NCI-H446 (cell line): ENCODE measurements at regions not wholly inside any gene's neighbourhood (a gene's known extent, or its start where the extent isn't known, plus 50 kb on each side); places are given as distances from the start of the nearest gene placed in this dataset.
"Not testable (repeated sequence)": the region's sequence is repeated elsewhere in the genome, so short reads cannot be mapped to it uniquely, and the experiment has no call there.

ENCODE experiments used
- DNase-seq, 2 experiments: peaks; one replicate each; lab custom pipeline; 2025; lab: John Stamatoyannopoulos, UW

DNA sequence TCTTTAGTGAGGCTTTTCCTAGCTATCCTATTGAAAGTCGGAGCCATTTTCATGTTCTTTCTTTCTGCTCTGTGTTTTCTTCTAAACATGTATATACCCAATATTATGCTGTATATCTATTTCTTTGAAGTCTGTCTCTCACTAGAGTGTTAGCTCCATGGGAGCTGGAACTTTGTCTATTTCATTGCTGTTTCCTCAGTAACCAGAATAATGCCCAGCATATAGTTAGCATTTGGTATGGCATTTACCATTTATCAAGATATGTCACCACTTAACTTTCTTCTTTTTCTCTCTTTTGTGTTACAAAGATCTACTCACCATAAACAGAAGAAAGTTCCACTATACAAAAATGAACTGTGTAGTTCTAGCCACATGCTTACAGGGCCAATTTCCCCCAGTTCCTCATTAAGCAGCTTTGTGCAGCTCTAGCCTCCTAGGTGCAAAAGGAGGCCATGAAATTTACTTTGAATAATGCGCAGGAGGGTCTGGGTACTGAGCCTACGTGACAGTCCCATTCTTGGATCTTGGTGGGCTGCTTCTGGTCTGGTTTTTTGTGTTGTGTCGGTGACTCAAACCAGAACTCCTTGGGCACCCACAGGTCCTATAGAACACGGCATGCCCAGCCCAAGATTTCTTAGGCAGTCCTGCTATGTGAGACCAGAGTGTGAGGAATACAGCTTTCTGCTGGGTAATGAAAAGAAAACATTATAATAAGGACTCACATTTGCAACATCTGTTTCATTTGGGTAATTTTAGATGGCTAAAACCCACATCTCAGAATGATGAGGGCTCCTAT is 302.3 kb upstream of the IGFBP7 start:
- DNase-seq: no peak

DNA sequence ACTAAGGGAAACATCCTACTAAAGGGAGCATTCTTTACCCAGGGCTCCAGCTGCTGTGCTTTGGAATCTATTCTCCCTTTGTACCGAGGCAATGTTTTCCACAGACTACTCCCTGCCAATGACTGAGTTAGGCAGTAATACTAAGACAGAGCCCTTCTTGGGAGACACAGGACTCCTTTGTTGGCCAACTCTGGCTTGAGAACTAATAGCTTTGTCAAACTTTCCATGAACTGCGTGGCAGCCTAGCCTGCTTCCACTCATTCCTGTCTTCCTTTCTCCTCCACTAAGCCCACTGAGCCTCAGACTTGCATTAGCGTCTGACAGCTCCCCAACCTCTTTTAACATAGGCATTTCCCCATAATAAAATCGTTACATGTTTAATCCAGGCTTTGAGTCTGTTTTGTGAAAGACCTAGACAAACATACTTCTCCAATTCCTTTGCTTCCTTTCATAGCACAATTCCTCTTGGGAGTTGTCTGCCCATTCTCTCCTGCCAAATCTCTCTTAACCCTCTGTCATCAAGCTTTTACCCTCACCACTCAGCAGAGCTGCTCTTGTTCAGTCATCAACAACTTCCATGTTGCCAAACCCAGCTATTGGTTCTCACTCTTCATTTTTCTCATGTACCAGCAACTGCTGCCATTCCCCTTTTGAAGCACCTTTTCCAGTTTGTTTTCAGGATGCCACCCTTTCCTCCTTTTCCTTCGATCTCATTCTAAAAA is 300.3 kb upstream of the IGFBP7 start:
- DNase-seq: no peak

- no peak for DNase-seq
Measured at GRCh38 chr4:57405359-57405758, 295.2 kb upstream of the IGFBP7 start.

- no peak for DNase-seq
Measured at GRCh38 chr4:57404483-57404882, 294.3 kb upstream of the IGFBP7 start.

DNA sequence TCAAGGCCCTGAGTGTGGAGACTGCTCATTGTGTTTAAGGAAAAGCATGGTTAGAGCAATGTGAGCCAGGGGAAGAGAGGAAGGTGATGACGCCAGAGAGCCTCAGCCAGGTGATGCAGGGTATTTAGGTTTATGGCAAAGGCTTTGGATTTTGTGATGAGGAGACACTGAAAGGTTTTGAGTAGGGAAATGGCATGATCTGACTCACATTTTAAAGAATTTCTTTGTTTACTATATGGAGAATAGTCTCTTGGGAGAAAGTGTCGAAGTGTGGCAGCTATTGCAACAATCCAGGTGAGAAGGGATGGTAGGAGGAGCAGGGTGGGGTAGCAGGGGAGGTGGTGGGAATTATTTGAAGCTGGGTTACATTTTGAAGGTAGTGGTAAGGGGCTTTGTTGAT is 293.4 kb upstream of the IGFBP7 start:
- DNase-seq: no peak

GRCh38 chr4:57401586-57401985 is 291.4 kb upstream of the IGFBP7 start:
- no peak for DNase-seq

DNA sequence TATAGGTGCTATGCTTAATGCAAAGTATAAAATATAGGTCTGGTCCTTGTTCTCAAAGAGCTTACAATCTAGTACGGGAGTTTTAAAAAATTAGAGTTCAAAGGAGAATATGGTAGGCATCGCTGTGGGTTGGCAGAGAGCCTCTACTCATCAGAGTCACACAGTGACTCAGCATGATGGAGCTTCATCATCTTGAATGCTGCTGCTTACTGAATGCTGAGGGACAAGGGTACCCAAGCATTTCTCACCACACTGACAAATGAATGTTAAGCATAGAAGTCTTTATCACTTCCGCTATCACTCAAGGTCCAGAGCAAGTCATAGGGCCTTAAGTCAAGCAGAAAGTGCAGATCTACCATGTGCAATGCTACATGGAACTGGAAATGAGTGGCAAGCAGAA is 268.6 kb upstream of the IGFBP7 start:
- DNase-seq: no peak

DNA sequence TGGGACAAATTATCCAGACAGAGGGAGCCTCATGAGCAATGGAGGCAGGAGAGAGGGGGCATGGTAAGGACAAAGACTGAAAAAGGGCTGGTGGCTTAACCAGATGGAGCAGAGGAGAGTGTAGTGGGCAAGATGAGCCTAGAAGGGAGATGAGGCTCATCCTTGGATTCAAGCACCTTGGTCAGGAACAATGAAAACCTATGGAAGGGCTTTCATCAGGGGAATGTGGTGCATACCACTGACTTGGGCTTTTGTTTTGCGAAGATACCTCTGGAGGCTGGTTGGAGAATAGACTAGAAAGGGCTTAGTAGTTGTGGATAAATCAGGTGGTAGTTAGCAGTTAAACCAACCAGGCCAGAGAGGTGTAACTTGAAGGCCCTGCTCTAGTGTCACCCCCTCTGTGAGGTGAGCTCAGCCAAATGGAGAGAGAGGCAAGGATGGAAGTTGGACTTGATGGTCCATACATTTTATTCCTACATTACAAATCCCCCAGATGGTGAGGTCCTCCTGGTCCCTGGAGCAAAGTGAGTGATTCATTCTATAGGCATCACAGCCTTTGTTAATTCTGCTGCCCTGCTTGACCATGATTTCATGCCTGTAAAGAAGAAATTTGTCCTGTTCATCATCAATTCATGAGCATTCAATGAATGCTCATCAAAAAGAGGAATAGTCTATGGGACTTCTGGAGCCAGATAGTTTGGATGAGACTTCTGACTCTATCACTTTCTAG is 264.8 kb upstream of the IGFBP7 start:
- DNase-seq: no peak

GRCh38 chr4:57373991-57374390 is 263.8 kb upstream of the IGFBP7 start:
- DNase-seq: no peak

GRCh38 chr4:57371671-57372070 is 261.5 kb upstream of the IGFBP7 start:
- no peak for DNase-seq

DNA sequence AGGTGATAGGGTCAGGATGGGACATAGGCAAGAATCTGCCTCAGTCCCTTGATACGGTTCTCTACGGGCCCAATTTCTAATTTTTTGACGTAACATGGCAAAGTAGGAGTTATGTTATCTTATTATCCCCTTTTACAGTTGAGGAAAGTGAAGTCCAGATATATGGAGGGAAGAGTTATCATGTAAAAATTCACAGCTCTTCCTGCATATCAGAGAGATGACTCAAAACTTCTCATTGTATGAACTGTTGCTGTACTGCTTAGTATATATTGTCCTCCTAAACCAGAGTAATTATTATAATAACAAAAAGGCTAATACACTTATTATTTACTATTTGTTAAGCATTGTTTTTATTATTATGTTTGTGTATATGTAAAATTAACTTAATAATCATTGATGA is 260.5 kb upstream of the IGFBP7 start:
- DNase-seq: no peak

DNA sequence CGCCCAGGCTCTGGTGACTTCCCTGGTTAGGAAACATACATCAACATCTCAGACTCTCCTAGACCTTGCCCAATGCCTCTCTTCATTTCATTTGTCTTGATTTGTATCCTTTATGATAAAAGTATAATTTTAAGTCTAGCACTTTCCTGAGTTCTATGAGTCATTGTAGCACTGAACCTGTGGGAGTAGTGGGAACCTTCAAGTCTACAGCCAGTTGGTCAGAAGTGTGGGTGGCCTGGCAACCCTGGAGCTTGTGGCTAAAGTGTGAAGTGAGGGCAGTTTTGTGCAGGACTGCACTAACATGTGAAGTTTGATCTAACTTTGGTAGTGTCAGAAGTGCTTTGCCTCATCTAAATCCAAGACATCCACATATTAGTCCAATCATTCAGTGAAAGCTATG is 259.3 kb upstream of the IGFBP7 start:
- no peak for DNase-seq

DNA sequence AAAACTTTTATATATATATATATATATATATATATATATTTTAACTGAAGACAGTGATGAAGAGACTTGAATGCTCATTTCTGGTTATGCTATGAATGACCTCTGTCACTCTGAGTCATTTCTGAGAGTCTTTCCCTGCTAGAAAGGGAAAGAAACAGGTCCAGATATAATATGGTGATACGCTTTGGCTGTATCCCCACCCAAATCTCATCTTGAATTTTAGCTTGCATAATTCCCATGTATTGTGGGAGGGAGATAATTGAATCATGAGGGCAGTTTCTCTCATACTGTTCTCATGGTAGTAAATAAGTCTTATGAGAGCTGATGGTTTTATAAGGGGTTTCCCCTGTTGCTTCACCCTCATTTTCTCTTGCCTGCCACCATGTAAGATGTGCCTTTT is 254.1 kb upstream of the IGFBP7 start:
- DNase-seq: no peak

- no peak for DNase-seq
Measured at GRCh38 chr4:57363346-57363745, 253.2 kb upstream of the IGFBP7 start.

DNA sequence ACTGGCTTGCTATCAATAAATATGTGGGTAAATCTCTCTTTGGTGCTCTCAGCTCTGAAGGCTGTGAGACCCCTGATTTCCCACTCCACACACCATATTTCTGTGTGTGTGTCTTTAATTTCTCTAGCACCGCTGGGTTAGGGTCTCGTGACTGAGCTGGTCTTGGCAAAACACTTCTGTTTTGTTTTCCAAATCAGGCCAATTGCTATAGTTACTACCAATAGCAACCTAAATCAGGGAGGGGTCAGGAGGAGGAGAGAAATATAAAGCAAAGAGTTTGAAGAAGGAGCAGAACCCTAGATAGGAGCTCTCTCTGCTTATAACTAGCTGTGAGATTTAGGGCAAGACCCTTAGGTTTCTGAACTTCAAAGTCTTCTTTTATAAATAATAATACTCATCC is 250.5 kb upstream of the IGFBP7 start:
- DNase-seq: no peak

GRCh38 chr4:57355101-57355665 is 245.0 kb upstream of the IGFBP7 start:
- DNase-seq: no peak

GRCh38 chr4:57351731-57352130 is 241.5 kb upstream of the IGFBP7 start:
- DNase-seq: no peak

GRCh38 chr4:57344296-57344695 is 234.1 kb upstream of the IGFBP7 start:
- no peak for DNase-seq

GRCh38 chr4:57342411-57342810 is 232.2 kb upstream of the IGFBP7 start:
- DNase-seq: no peak

DNA sequence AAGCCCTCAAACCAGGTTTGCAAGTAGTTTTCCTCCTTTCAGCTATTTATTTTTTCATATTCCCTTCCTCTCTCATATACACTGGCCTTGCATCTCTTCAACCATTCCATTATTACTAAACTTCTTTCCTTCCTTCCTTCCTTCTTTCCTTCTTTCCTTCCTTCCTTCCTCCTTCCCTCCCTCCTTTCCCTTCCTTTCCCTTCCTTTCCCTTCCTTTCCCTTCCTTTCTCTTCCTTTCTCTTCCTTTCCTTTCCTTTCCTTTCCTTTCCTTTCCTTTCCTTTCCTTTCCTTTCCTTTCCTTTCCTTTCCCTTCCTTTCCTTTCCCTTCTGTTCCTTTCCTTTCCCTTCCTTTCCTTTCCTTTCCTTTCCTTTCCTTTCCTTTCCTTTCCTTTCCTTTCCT is 228.7 kb upstream of the IGFBP7 start:
- DNase-seq: not testable (repeated sequence)

DNA sequence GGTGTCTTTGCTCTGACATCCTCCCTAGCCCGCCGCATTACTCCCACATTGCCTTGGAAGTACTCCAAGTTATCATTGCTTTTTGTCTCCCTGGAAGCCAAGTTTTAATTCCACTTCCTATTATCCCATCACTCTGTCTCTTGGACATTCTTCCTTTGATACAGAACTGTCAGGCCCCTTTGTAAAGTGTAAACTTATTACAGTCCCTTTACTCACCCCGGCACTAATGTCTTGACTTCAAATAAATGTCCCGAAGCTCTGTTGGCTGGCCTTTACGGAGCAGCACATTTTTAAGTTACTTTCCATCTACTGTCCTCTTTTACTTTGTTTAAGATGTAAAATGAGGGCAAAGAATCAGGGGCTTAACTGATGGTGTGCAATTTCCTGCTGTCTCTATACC is 223.5 kb upstream of the IGFBP7 start:
- DNase-seq: no peak

- DNase-seq: no peak
Measured at GRCh38 chr4:57331959-57332358, 221.8 kb upstream of the IGFBP7 start.

- no peak for DNase-seq
Measured at GRCh38 chr4:57329279-57329678, 219.1 kb upstream of the IGFBP7 start.
